ENCODE measurements at regions not wholly inside any gene's neighbourhood (a gene's known extent, or its start where the extent isn't known, plus 50 kb on each side); places are given as distances from the start of the nearest gene placed in this dataset.

DNA sequence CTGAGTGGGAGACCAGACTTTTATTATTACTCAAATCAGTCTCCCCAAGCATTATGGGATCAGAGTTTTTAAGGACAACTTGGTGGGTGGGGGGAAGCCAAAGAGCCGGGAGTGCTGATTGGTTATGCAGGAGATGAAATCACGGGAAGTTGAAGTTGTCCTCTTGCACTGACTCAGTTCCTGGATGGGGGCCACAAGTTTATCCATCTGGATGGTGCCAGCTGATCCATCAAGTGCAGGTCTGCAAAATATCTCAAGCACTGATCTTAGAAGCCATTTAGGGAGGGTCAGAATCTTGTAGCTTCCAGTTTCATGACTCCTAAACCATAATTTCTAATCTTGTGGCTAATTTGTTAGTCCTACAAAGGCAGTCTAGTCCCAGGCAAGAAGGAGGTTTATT, 53.5 kb upstream of the LMO1 start:
- no peak for DNase-seq (ENCODE audit: low spot score in 2 of 2)
- Mint-ChIP-seq H3K27me3 (peaks cover 37% of the 10 kb centered on the region), H3K27ac (ENCODE audit: low read depth) (no peak overlapping the region), H3K9me3 (no peaks in the 10 kb centered on the region), H3K36me3 (ENCODE audit: insufficient read depth) (no peaks in the 10 kb centered on the region), H3K4me1 (no peaks in the 10 kb centered on the region), H3K4me3 (no peak overlapping the region)
- ATAC-seq (replicated peaks; ENCODE audit: extremely low read depth, poor library complexity, severe bottlenecking): no peak

DNA sequence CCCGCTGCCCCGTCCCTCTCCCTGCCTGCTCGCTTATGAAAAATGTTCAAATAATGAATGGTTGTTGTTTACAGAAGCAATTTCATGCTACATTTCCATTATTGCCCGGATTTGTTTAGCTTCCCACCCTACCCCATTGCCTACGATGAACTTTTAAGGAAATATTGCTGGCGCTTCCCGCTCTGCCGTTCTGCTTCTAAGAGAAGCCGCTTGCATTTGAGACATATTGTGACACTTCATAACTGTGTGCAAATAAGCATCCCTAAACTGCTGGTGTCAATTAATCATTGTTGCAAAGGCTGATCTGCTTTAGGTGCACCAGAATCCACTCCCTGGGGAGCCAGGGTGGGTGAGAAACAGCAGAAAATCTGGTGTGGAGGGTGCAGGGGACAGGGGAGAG, 52.3 kb upstream of the LMO1 start:
- ATAC-seq (replicated peaks; ENCODE audit: extremely low read depth, poor library complexity, severe bottlenecking) (no peak), DNase-seq (ENCODE audit: low spot score in 2 of 2) (no peak)
- no peaks in the 10 kb centered on the region for H3K36me3 Mint-ChIP-seq (ENCODE audit: insufficient read depth)
- no peak overlapping the region for H3K27ac Mint-ChIP-seq (ENCODE audit: low read depth)
- H3K4me1 Mint-ChIP-seq: no peaks in the 10 kb centered on the region
- H3K27me3 Mint-ChIP-seq: peaks cover 33% of the 10 kb centered on the region
- no peaks in the 10 kb centered on the region for H3K9me3 Mint-ChIP-seq
- H3K4me3 Mint-ChIP-seq: no peak overlapping the region

DNA sequence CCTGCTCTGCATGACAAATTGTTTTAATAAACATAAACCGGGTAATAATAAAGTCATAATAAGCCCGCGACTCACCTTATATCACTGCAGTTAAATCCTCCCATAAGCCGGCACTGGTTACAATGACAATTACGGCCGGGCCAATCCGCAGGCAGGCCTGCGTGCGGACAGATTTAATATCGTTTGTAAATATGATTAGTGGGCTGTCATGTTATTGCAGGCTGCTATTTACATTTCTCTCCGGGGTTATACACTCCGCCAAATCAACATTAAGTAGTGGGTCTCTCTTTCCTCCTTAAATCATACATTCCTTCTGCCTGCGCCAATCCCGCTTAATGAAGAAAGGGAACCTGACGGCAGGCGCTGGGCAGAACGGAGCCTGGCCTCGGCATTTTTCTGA, 51.8 kb upstream of the LMO1 start:
- no peak overlapping the region for H3K4me3 Mint-ChIP-seq
- ATAC-seq (replicated peaks; ENCODE audit: extremely low read depth, poor library complexity, severe bottlenecking): no peak
- peaks cover 29% of the 10 kb centered on the region for H3K27me3 Mint-ChIP-seq
- no peaks in the 10 kb centered on the region for H3K9me3 Mint-ChIP-seq
- no peaks in the 10 kb centered on the region for H3K4me1 Mint-ChIP-seq
- no peaks in the 10 kb centered on the region for H3K36me3 Mint-ChIP-seq (ENCODE audit: insufficient read depth)
- no peak overlapping the region for H3K27ac Mint-ChIP-seq (ENCODE audit: low read depth)
- no peak for DNase-seq (ENCODE audit: low spot score in 2 of 2)

DNA sequence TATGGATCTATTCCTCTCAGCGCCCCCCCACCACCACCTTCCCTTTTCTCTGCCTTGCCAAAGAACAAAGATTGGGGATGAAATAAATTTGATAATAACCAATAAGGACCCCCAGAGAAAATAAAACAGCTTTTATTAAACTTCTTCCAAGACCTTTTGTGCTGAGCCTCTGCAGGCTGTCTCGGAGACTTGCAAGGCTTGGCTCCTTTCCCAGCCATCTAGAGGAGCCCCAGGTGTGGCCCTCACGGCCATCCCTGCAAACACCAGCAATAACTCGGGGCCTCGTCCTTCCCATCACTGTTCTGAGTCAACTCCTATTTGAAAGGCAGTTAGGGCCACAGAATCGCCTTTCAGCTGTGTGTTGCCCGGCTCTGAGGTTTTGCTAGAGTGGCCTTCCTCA, 51.2 kb upstream of the LMO1 start:
- ATAC-seq (replicated peaks; ENCODE audit: extremely low read depth, poor library complexity, severe bottlenecking): no peak
- Mint-ChIP-seq H3K4me1 (no peaks in the 10 kb centered on the region), H3K9me3 (no peaks in the 10 kb centered on the region), H3K36me3 (ENCODE audit: insufficient read depth) (no peaks in the 10 kb centered on the region), H3K27me3 (peaks cover 23% of the 10 kb centered on the region), H3K4me3 (no peak overlapping the region), H3K27ac (ENCODE audit: low read depth) (no peak overlapping the region)
- no peak for DNase-seq (ENCODE audit: low spot score in 2 of 2)

- no peak overlapping the region for H3K4me3 Mint-ChIP-seq
- no peak for ATAC-seq (replicated peaks; ENCODE audit: extremely low read depth, poor library complexity, severe bottlenecking)
- no peaks in the 10 kb centered on the region for H3K9me3 Mint-ChIP-seq
- no peaks in the 10 kb centered on the region for H3K4me1 Mint-ChIP-seq
- H3K36me3 Mint-ChIP-seq (ENCODE audit: insufficient read depth): no peaks in the 10 kb centered on the region
- no peak for DNase-seq (ENCODE audit: low spot score in 2 of 2)
- H3K27ac Mint-ChIP-seq (ENCODE audit: low read depth): no peak overlapping the region
- H3K27me3 Mint-ChIP-seq: peaks cover 17% of the 10 kb centered on the region
Observed at GRCh38 chr11:8313504-8314090, 49.9 kb upstream of the LMO1 start.
